ENCODE measurements at regions not wholly inside any gene's neighbourhood (a gene's known extent, or its start where the extent isn't known, plus 50 kb on each side); places are given as distances from the start of the nearest gene placed in this dataset.

DNA sequence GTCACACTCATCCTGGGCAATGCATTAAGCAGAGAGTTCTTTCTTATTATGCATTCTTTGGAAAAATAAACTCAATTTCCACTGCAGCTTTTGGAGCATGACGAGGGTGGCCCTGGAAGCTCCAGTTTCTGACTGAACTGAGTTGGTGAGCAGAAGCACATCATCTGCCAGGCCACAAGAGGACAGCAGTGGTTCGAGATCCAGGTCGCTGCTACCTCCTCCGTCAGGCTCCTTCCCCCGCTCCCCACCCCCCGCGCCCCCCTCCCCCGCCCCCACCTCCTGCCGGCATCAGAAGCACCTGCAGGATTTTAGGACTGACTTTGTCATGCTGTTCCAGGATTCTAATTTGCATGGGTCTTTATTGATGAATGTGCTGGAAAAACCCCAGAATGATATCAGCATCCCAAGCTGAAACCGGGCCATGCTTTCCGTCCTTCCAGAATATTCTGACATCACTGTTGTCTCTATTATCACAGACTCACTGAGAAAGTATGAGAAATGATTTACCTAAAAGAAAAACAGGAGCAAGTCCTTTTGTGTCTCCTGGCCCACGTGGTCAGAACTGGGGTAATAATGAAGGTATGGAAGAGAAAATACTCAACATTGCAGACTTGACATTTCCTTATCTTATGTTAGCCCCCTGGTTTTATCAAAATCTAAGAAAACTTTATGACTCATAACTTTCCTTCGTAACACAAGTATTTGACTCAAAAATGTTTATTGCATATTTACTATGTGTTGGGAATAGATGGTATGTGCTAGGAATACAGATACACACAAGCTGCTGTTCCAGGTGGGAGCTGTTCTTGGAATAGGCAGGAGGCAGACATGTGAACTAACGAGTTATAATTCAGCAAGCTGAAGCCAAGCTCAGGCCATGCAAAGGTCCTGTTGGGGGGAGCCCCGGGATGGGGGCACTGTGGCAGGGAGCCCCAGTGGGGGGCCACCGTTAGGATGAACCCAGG is 220.2 kb upstream of the EXOC2 start:
- Histone ChIP-seq H3K4me3 (ENCODE audit: low read depth in 1 of 3, low read length in 3 of 3) (no peak overlapping the region), H3K4me1 (ENCODE audit: control insufficient read depth in 3 of 3, insufficient read depth in 2 of 3, low read depth in 1 of 3, low read length in 2 of 3) (no peaks in the 10 kb centered on the region), H3K27ac (ENCODE audit: low read depth in 1 of 3, low read length in 2 of 3) (no peak overlapping the region), H3K27me3 (ENCODE audit: control insufficient read depth in 3 of 3, insufficient read depth in 3 of 3, low read length in 3 of 3) (peaks cover 0 to 5% (median 0%) of the 10 kb centered on the region in 3 donors), H3K36me3 (ENCODE audit: control insufficient read depth in 3 of 3, insufficient read depth in 2 of 3, low read depth in 1 of 3, low read length in 3 of 3) (no peaks in the 10 kb centered on the region), H3K9me3 (ENCODE audit: control insufficient read depth in 2 of 2, insufficient read depth in 1 of 2, low read depth in 1 of 2, low read length in 1 of 2) (peaks cover 0 to 10% of the 10 kb centered on the region in 2 donors)
- no peak for FAIRE-seq
- 12 to 19% (median 16%) methylated on average over 16 of the region's 16 CpGs for WGBS, 3 donors
- peak; percentile 41 to 45 for DNase-seq

DNA sequence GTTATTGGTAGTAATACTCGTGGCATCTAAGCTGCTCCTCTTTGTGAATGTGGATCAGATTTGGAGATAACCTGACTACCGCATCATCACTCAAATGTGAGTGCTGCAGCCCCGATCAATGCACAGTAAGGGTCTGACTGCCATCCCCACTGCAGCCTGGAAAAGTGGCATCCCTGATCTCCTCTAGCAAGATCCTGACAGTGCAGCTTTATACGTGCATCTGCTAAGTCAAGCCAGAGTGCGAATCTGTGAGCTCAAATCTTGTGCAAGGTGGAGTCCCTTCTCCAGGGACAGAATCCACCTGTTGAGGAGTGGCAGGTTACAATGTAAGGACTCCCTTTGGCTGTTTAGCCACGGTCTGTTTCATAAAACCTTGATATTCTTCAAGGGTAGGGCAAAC is 215.0 kb upstream of the EXOC2 start:
- no peaks in the 10 kb centered on the region for H3K36me3 ChIP-seq (ENCODE audit: control insufficient read depth in 3 of 3, insufficient read depth in 2 of 3, low read depth in 1 of 3, low read length in 3 of 3)
- no peaks in the 10 kb centered on the region for H3K4me1 ChIP-seq (ENCODE audit: control insufficient read depth in 3 of 3, insufficient read depth in 2 of 3, low read depth in 1 of 3, low read length in 2 of 3)
- no peak overlapping the region for H3K27ac ChIP-seq (ENCODE audit: low read depth in 1 of 3, low read length in 2 of 3)
- DNase-seq (no peak), FAIRE-seq (no peak)
- H3K4me3 ChIP-seq (ENCODE audit: low read depth in 1 of 3, low read length in 3 of 3) = no peak overlapping the region
- WGBS, 3 donors = 43 to 74% (median 56%) methylated on average over 6 of the region's 6 CpGs
- H3K9me3 ChIP-seq (ENCODE audit: control insufficient read depth in 2 of 2, insufficient read depth in 1 of 2, low read depth in 1 of 2, low read length in 1 of 2) = no peaks in the 10 kb centered on the region
- peaks cover 0 to 5% (median 0%) of the 10 kb centered on the region in 3 donors for H3K27me3 ChIP-seq (ENCODE audit: control insufficient read depth in 3 of 3, insufficient read depth in 3 of 3, low read length in 3 of 3)

DNA sequence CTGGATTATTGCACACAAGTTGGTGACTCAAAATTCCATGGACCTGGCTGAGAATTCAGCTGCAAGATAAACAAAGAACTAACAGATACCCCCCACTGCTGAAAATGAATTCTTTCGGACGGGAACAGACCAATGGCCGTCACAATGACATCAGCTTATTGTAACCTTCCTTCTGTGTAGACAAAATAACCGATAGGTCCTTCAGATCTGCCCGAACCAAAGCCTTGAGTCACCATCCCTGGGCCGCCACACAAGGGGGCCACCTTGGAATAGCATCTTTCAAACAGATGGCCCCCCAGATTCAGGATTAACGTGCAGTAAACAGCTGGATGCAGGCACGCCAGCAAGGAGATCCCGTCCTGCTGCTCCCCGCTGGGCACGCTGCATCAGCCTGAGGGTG is 214.0 kb upstream of the EXOC2 start:
- no peaks in the 10 kb centered on the region for H3K9me3 ChIP-seq (ENCODE audit: control insufficient read depth in 2 of 2, insufficient read depth in 1 of 2, low read depth in 1 of 2, low read length in 1 of 2)
- DNase-seq = no peak
- peaks cover 0 to 3% (median 0%) of the 10 kb centered on the region in 3 donors for H3K27me3 ChIP-seq (ENCODE audit: control insufficient read depth in 3 of 3, insufficient read depth in 3 of 3, low read length in 3 of 3)
- 86 to 95% (median 91%) methylated on average over 11 of the region's 11 CpGs for WGBS, 3 donors
- H3K4me3 ChIP-seq (ENCODE audit: low read depth in 1 of 3, low read length in 3 of 3) = no peak overlapping the region
- no peak for FAIRE-seq
- no peak overlapping the region for H3K27ac ChIP-seq (ENCODE audit: low read depth in 1 of 3, low read length in 2 of 3)
- H3K4me1 ChIP-seq (ENCODE audit: control insufficient read depth in 3 of 3, insufficient read depth in 2 of 3, low read depth in 1 of 3, low read length in 2 of 3) = no peaks in the 10 kb centered on the region
- no peaks in the 10 kb centered on the region for H3K36me3 ChIP-seq (ENCODE audit: control insufficient read depth in 3 of 3, insufficient read depth in 2 of 3, low read depth in 1 of 3, low read length in 3 of 3)

DNA sequence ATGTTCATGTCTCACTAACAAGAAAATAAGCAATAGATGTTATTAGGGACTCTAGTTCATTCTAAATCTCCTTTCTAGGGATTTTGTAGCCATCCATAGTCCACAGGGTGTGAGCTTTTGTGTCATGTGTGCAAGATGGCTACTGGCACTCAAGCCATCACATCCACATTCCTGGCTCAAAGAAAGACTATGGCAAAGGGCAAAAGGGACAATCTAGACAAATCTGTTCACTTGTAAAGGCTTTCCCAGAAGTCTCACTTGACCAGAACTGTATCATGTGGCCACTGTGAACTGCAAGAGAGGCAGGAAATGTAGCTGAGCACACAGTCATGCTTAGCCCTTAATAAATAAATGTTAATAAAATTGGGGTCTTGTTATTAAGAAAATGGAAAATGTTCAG is 212.6 kb upstream of the EXOC2 start:
- no peaks in the 10 kb centered on the region for H3K36me3 ChIP-seq (ENCODE audit: control insufficient read depth in 3 of 3, insufficient read depth in 2 of 3, low read depth in 1 of 3, low read length in 3 of 3)
- FAIRE-seq (no peak), DNase-seq (peak; percentile 13 to 18)
- H3K4me1 ChIP-seq (ENCODE audit: control insufficient read depth in 3 of 3, insufficient read depth in 2 of 3, low read depth in 1 of 3, low read length in 2 of 3) = peaks cover 0 to 3% (median 0%) of the 10 kb centered on the region in 3 donors
- H3K9me3 ChIP-seq (ENCODE audit: control insufficient read depth in 2 of 2, insufficient read depth in 1 of 2, low read depth in 1 of 2, low read length in 1 of 2) = no peaks in the 10 kb centered on the region
- no peak overlapping the region for H3K4me3 ChIP-seq (ENCODE audit: low read depth in 1 of 3, low read length in 3 of 3)
- peaks cover 0 to 2% (median 0%) of the 10 kb centered on the region in 3 donors for H3K27me3 ChIP-seq (ENCODE audit: control insufficient read depth in 3 of 3, insufficient read depth in 3 of 3, low read length in 3 of 3)
- no peak overlapping the region for H3K27ac ChIP-seq (ENCODE audit: low read depth in 1 of 3, low read length in 2 of 3)

DNA sequence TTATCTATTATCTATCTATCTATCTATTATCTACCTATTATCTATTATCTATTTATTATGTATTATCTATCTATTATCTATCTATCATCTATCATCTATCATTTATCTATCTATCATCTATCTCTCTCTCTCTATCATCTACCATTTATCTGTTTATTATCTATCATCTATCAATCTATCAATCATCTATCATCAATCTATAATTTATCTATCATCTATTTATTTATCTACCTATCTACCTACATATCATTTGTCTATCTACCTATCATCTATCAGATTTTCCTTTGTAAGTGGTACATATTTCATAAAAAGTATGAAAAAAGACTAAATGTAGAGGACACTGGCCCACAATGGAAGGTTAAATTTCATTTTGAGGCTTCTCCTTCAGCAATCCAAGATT is 212.1 kb upstream of the EXOC2 start:
- Histone ChIP-seq H3K4me3 (ENCODE audit: low read depth in 1 of 3, low read length in 3 of 3) (no peak overlapping the region), H3K27me3 (ENCODE audit: control insufficient read depth in 3 of 3, insufficient read depth in 3 of 3, low read length in 3 of 3) (peaks cover 0 to 2% (median 0%) of the 10 kb centered on the region in 3 donors), H3K4me1 (ENCODE audit: control insufficient read depth in 3 of 3, insufficient read depth in 2 of 3, low read depth in 1 of 3, low read length in 2 of 3) (peaks cover 0 to 3% (median 0%) of the 10 kb centered on the region in 3 donors), H3K27ac (ENCODE audit: low read depth in 1 of 3, low read length in 2 of 3) (no peak overlapping the region), H3K9me3 (ENCODE audit: control insufficient read depth in 2 of 2, insufficient read depth in 1 of 2, low read depth in 1 of 2, low read length in 1 of 2) (no peaks in the 10 kb centered on the region), H3K36me3 (ENCODE audit: control insufficient read depth in 3 of 3, insufficient read depth in 2 of 3, low read depth in 1 of 3, low read length in 3 of 3) (no peaks in the 10 kb centered on the region)
- DNase-seq = no peak
- FAIRE-seq = no peak

DNA sequence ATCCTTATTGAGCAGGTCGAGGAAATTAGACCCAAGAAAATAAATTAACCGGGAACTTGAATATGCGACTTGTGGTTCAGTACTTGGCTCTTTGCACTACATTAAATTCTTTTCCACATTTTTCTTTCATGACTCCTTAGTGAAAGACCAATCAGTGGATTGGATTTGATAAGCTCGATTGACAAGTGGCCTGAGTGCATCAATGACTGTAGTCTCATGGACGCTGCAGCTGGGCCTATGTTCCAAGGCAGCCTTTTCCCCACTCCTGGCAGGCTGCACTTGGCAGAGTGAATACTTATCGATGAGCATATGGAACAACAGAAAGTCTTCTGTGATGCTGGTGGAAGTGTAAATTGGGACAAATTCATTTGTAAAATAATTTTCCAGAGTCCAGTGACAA is 210.8 kb upstream of the EXOC2 start:
- 73 to 86% (median 80%) methylated on average over 6 of the region's 6 CpGs for WGBS, 3 donors
- peaks cover 0 to 2% (median 0%) of the 10 kb centered on the region in 3 donors for H3K27me3 ChIP-seq (ENCODE audit: control insufficient read depth in 3 of 3, insufficient read depth in 3 of 3, low read length in 3 of 3)
- H3K9me3 ChIP-seq (ENCODE audit: control insufficient read depth in 2 of 2, insufficient read depth in 1 of 2, low read depth in 1 of 2, low read length in 1 of 2) = no peaks in the 10 kb centered on the region
- no peaks in the 10 kb centered on the region for H3K36me3 ChIP-seq (ENCODE audit: control insufficient read depth in 3 of 3, insufficient read depth in 2 of 3, low read depth in 1 of 3, low read length in 3 of 3)
- FAIRE-seq (no peak), DNase-seq (no peak)
- no peak overlapping the region for H3K27ac ChIP-seq (ENCODE audit: low read depth in 1 of 3, low read length in 2 of 3)
- peaks cover 0 to 3% (median 0%) of the 10 kb centered on the region in 3 donors for H3K4me1 ChIP-seq (ENCODE audit: control insufficient read depth in 3 of 3, insufficient read depth in 2 of 3, low read depth in 1 of 3, low read length in 2 of 3)
- H3K4me3 ChIP-seq (ENCODE audit: low read depth in 1 of 3, low read length in 3 of 3) = no peak overlapping the region

DNA sequence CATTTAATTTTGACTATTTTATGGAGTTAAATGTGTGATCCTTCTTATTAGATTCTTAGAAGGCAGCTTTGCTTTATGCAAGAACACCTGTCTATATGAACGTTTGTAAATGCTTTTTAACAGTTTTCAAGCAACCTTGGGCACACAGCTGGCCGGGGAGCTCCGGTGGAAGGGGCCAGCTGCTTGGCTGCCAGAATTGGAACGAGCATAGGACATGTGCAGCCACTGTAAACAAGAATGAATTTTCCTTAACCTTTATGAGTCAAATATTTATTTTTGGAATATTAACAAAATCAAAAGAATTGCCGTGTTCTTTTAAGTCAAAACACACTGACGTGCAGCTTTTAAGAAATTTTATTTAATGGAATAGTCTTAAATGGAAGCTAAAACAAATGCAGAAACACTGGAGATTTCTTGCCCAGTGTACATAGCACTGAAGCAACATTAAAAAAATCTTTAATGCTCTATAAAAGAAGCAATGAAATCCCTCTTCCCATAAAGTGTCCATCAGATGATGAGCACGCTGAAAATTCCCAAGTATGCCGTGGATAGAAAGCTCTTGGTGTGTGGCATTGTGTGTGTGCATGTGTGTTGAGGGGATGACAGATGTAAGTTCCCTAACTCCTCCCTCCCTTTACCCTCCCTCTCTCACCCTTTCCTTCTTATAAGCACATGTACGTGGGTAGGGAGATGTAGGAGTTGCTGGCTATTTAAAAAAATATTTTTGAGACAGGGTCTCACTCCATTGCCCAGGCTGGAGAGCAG is 208.9 kb upstream of the EXOC2 start:
- no peak for FAIRE-seq

DNA sequence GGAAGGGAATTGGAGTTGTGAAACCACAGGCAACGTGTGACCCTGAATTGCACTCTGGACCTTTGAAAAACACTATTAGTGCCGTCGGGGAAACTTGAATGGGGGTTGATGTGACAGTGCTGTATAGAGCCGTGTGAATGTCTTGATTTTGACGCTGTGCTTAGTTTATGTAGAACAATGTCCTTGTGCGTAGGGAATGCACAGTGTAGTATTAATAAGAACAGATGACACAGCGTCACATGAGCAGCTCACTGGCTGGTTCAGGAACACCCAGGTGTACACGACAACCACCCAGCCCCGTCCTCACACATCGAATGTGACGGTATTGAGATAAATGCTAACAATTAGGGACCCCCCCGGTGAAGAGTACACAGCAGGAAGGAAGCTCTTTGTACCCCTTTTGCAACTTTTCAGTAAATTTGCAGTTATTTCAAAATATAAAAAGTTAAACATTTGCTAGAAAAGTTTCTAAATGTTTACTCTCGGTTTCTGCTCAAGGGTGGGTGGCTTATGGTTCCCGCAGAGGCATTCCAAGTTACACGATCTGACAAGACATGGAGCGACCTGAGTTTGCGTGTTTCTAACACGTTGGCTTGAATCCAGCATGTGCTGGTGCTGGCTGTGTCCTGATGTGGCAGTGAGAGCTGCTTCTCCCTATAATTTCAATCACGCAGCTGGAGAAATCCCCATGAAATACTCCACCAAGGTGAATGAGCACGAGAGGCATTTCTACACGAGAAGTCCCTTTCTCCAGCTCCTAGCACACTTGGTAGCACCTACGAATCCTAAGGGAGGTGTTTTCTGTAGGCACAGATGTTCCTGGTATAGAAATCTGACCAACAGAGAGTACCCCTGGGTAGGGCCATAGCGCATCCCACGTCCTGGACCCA is 208.0 kb upstream of the EXOC2 start:
- no peak for FAIRE-seq
- 28 to 55% (median 36%) methylated on average over 24 of the region's 24 CpGs for whole genome bisulfite sequencing, 3 donors
- Histone ChIP-seq H3K36me3 (ENCODE audit: control insufficient read depth in 3 of 3, insufficient read depth in 2 of 3, low read depth in 1 of 3, low read length in 3 of 3) (no peaks in the 10 kb centered on the region), H3K9me3 (ENCODE audit: control insufficient read depth in 2 of 2, insufficient read depth in 1 of 2, low read depth in 1 of 2, low read length in 1 of 2) (no peaks in the 10 kb centered on the region), H3K27ac (ENCODE audit: low read depth in 1 of 3, low read length in 2 of 3) (no peak overlapping the region), H3K27me3 (ENCODE audit: control insufficient read depth in 3 of 3, insufficient read depth in 3 of 3, low read length in 3 of 3) (peaks cover 0 to 6% (median 0%) of the 10 kb centered on the region in 3 donors), H3K4me1 (ENCODE audit: control insufficient read depth in 3 of 3, insufficient read depth in 2 of 3, low read depth in 1 of 3, low read length in 2 of 3) (peaks cover 0 to 3% (median 0%) of the 10 kb centered on the region in 3 donors), H3K4me3 (ENCODE audit: low read depth in 1 of 3, low read length in 3 of 3) (no peak overlapping the region)
- DNase-seq = peak; percentile 38 to 49

More for the DNA sequence above, 208.9 kb upstream of the EXOC2 start:
- peaks cover 0 to 6% (median 0%) of the 10 kb centered on the region in 3 donors for H3K27me3 ChIP-seq (ENCODE audit: control insufficient read depth in 3 of 3, insufficient read depth in 3 of 3, low read length in 3 of 3)
- no peaks in the 10 kb centered on the region for H3K36me3 ChIP-seq (ENCODE audit: control insufficient read depth in 3 of 3, insufficient read depth in 2 of 3, low read depth in 1 of 3, low read length in 3 of 3)
- no peak for DNase-seq
- H3K27ac ChIP-seq (ENCODE audit: low read depth in 1 of 3, low read length in 2 of 3) = no peak overlapping the region
- H3K4me3 ChIP-seq (ENCODE audit: low read depth in 1 of 3, low read length in 3 of 3) = no peak overlapping the region
- 51 to 52% (median 51%) methylated on average over 9 of the region's 9 CpGs for WGBS, 3 donors
- H3K9me3 ChIP-seq (ENCODE audit: control insufficient read depth in 2 of 2, insufficient read depth in 1 of 2, low read depth in 1 of 2, low read length in 1 of 2) = no peaks in the 10 kb centered on the region
- peaks cover 0 to 3% (median 0%) of the 10 kb centered on the region in 3 donors for H3K4me1 ChIP-seq (ENCODE audit: control insufficient read depth in 3 of 3, insufficient read depth in 2 of 3, low read depth in 1 of 3, low read length in 2 of 3)

Measured in small intestine (tissue), 7 donors.